ENCODE measurements at regions not wholly inside any gene's neighbourhood (a gene's known extent, or its start where the extent isn't known, plus 50 kb on each side); places are given as distances from the start of the nearest gene placed in this dataset.

DNA sequence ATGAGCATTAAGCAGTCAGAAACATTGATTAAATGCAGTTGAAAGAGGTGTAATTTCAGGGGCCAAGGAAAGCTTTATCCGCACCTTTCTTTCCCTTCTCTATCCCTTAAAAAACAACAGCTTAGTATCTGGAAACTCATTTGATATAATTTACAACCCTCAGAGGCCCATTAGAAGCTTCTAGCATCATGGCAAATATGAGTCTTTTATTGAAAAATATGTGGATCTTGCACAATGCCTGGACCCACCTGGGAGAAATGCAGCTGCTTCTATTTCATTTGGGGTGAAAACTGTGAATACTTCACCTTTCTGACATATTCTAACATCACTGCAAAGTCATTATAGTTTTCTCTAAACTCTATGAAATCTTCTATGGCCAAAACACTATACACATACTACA, 492.2 kb upstream of the PSMD7 start:
- Histone ChIP-seq H3K36me3 (ENCODE audit: insufficient read depth, low read length) (no peaks in the 10 kb centered on the region), H3K4me1 (ENCODE audit: insufficient read depth, low read length, severe bottlenecking) (no peaks in the 10 kb centered on the region), H4K20me1 (ENCODE audit: insufficient read depth, low read length) (no peaks in the 10 kb centered on the region), H3K27ac (ENCODE audit: low read depth, low read length, poor library complexity, severe bottlenecking) (no peak overlapping the region), H3K79me2 (ENCODE audit: insufficient read depth, low read length) (no peaks in the 10 kb centered on the region), H3K27me3 (ENCODE audit: insufficient read depth, low read length) (no peaks in the 10 kb centered on the region), H2AFZ (ENCODE audit: low read length) (no peak overlapping the region), H3K4me3 (ENCODE audit: low read depth, low read length, poor library complexity, severe bottlenecking) (no peak overlapping the region), H3K9ac (ENCODE audit: low read length) (no peak overlapping the region), H3K9me3 (ENCODE audit: low read length) (no peaks in the 10 kb centered on the region), H3K4me2 (ENCODE audit: low read length) (no peak overlapping the region), H3K9me2 (ENCODE audit: low read depth, low read length) (no peaks in the 10 kb centered on the region), H3F3A (ENCODE audit: insufficient read depth, low read length) (no peaks in the 10 kb centered on the region)
- TF ChIP-seq EZH2 (IDR thresholded peaks at IDR 0.05; ENCODE audit: borderline replicate concordance, low read length), result no peak
- TF ChIP-seq, protein P1, sequence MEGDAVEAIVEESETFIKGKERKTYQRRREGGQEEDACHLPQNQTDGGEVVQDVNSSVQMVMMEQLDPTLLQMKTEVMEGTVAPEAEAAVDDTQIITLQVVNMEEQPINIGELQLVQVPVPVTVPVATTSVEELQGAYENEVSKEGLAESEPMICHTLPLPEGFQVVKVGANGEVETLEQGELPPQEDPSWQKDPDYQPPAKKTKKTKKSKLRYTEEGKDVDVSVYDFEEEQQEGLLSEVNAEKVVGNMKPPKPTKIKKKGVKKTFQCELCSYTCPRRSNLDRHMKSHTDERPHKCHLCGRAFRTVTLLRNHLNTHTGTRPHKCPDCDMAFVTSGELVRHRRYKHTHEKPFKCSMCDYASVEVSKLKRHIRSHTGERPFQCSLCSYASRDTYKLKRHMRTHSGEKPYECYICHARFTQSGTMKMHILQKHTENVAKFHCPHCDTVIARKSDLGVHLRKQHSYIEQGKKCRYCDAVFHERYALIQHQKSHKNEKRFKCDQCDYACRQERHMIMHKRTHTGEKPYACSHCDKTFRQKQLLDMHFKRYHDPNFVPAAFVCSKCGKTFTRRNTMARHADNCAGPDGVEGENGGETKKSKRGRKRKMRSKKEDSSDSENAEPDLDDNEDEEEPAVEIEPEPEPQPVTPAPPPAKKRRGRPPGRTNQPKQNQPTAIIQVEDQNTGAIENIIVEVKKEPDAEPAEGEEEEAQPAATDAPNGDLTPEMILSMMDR (IDR thresholded peaks at IDR 0.05; ENCODE audit: low read length), result no peak

DNA sequence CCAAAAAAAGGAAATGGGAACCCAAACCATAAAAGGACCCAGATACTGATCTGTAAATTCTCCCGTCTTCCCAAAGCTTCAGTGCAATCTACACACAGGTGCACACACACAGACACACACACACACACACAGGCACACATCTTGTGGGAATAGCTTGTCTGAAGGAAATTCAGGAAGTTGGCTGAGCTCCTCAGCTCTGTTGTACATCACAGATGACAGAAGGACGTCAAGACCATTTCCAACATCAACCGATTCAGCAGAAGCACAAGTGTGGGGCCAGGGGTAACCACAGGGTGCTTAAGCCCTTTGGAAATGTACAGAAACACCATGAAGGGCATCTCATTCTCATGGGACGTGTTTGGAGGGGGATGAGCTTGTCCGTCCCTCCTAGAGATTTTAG, 498.1 kb upstream of the PSMD7 start:
- H3F3A ChIP-seq (ENCODE audit: insufficient read depth, low read length), result no peaks in the 10 kb centered on the region
- H3K4me3 ChIP-seq (ENCODE audit: low read depth, low read length, poor library complexity, severe bottlenecking), result no peak overlapping the region
- H3K9me3 ChIP-seq (ENCODE audit: low read length), result no peaks in the 10 kb centered on the region
- no peak overlapping the region for H3K4me2 ChIP-seq (ENCODE audit: low read length)
- H3K27me3 ChIP-seq (ENCODE audit: insufficient read depth, low read length), result no peaks in the 10 kb centered on the region
- H4K20me1 ChIP-seq (ENCODE audit: insufficient read depth, low read length), result no peaks in the 10 kb centered on the region
- no peaks in the 10 kb centered on the region for H3K9me2 ChIP-seq (ENCODE audit: low read depth, low read length)
- H3K79me2 ChIP-seq (ENCODE audit: insufficient read depth, low read length), result no peaks in the 10 kb centered on the region
- no peaks in the 10 kb centered on the region for H3K4me1 ChIP-seq (ENCODE audit: insufficient read depth, low read length, severe bottlenecking)
- no peak overlapping the region for H2AFZ ChIP-seq (ENCODE audit: low read length)
- H3K27ac ChIP-seq (ENCODE audit: low read depth, low read length, poor library complexity, severe bottlenecking), result no peak overlapping the region
- H3K9ac ChIP-seq (ENCODE audit: low read length), result no peak overlapping the region
- TF ChIP-seq EZH2 (IDR thresholded peaks at IDR 0.05; ENCODE audit: borderline replicate concordance, low read length), result no peak
- TF ChIP-seq, protein P1 (IDR thresholded peaks at IDR 0.05; ENCODE audit: low read length), result no peak
- no peaks in the 10 kb centered on the region for H3K36me3 ChIP-seq (ENCODE audit: insufficient read depth, low read length)

DNA sequence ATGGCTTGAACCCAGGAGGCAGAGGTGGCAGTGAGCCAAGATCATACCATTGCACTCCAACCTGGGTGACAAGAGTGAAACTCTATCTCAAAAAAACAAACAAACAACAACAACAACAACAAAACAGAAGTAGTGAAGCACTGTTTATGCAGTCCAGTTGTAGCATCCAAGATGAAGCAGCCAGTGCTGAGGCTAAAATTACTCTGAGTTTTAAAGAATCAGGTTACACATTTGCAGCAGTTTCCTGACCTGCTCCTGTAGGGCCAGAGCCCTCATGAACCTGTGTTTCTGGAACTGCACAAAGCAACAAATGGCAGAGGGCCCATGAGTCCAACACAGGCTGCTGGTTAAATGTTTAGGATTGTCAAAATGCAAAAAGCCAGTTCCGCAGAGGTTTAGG, 499.5 kb upstream of the PSMD7 start:
- Histone ChIP-seq H3K27me3 (ENCODE audit: insufficient read depth, low read length) (no peaks in the 10 kb centered on the region), H3K27ac (ENCODE audit: low read depth, low read length, poor library complexity, severe bottlenecking) (no peak overlapping the region), H3K4me1 (ENCODE audit: insufficient read depth, low read length, severe bottlenecking) (no peaks in the 10 kb centered on the region), H3K79me2 (ENCODE audit: insufficient read depth, low read length) (no peaks in the 10 kb centered on the region), H3K9me2 (ENCODE audit: low read depth, low read length) (no peaks in the 10 kb centered on the region), H3K9ac (ENCODE audit: low read length) (no peak overlapping the region), H3K9me3 (ENCODE audit: low read length) (no peaks in the 10 kb centered on the region), H3K36me3 (ENCODE audit: insufficient read depth, low read length) (no peaks in the 10 kb centered on the region), H2AFZ (ENCODE audit: low read length) (no peak overlapping the region), H4K20me1 (ENCODE audit: insufficient read depth, low read length) (no peaks in the 10 kb centered on the region), H3K4me3 (ENCODE audit: low read depth, low read length, poor library complexity, severe bottlenecking) (no peak overlapping the region), H3F3A (ENCODE audit: insufficient read depth, low read length) (no peaks in the 10 kb centered on the region), H3K4me2 (ENCODE audit: low read length) (no peak overlapping the region)
- no peak for TF ChIP-seq EZH2 (IDR thresholded peaks at IDR 0.05; ENCODE audit: borderline replicate concordance, low read length)
- TF ChIP-seq, protein P1 (IDR thresholded peaks at IDR 0.05; ENCODE audit: low read length), result no peak
